Right atrium auricular region (tissue), 2 donors: ENCODE measurements at regions not wholly inside any gene's neighbourhood (a gene's known extent, or its start where the extent isn't known, plus 50 kb on each side); places are given as distances from the start of the nearest gene placed in this dataset.
A peak's percentile ranks its signal among the peaks of the same experiment; 100 is the strongest.

ENCODE experiments used
- DNase-seq: peaks from one replicate; pipeline ENCODE4 v3.0.0-alpha.2; 2019; ENCODE audit warnings: low spot score
- H3K27ac ChIP-seq, 2 donors: fragments of 200-600 bp; sonication (generic); 1 replicate in 1 of 2; 2 replicates in 1 of 2; pipeline ENCODE4 v1.5.1; 2016 to 2019
- H3K27me3 ChIP-seq, 2 donors: fragments of 200-600 bp; sonication (generic); one replicate each; pipeline versions ENCODE4 v1.5.1 to v1.6.0; 2017 to 2019
- H3K36me3 ChIP-seq: fragments of 200-600 bp; sonication (generic); one replicate; pipeline ENCODE4 v1.5.1; 2016
- H3K4me1 ChIP-seq, 2 donors: fragments of 200-600 bp; sonication (generic); one replicate each; pipeline versions ENCODE4 v1.5.1 to v1.6.0; 2017 to 2019
- H3K4me3 ChIP-seq, 2 donors: fragments of 200-600 bp; sonication (generic); 1 replicate in 1 of 2; 2 replicates in 1 of 2; pipeline ENCODE4 v1.5.1; 2017 to 2019; ENCODE audit warnings: mild to moderate bottlenecking in 1 of 2, moderate library complexity in 1 of 2
- H3K9me3 ChIP-seq, 2 donors: fragments of 200-600 bp; sonication (generic); one replicate each; pipeline ENCODE4 v1.5.1; 2019
- CTCF ChIP-seq, 2 donors: fragments of 200-600 bp; sonication (generic); IDR thresholded peaks; one replicate each; pipeline ENCODE4 v1.5.1; 2019; ENCODE audit warnings: antibody characterized with exemption in 2 of 2

GRCh38 chr2:128984855-128985254 is 666.2 kb upstream of the HS6ST1 start:
- H3K4me1 ChIP-seq = no peaks in the 10 kb centered on the region
- no peak overlapping the region for H3K27ac ChIP-seq
- no peak overlapping the region for H3K4me3 ChIP-seq
- no peak for DNase-seq
- no peaks in the 10 kb centered on the region for H3K36me3 ChIP-seq
- H3K9me3 ChIP-seq = no peaks in the 10 kb centered on the region
- H3K27me3 ChIP-seq = no peaks in the 10 kb centered on the region
- TF ChIP-seq CTCF (IDR thresholded peaks at IDR 0.05) = no peak

- no peaks in the 10 kb centered on the region for H3K9me3 ChIP-seq
- TF ChIP-seq CTCF (IDR thresholded peaks at IDR 0.05) = no peak
- no peak overlapping the region for H3K4me3 ChIP-seq
- no peaks in the 10 kb centered on the region for H3K36me3 ChIP-seq
- H3K27ac ChIP-seq = no peak overlapping the region
- H3K4me1 ChIP-seq = no peaks in the 10 kb centered on the region
- DNase-seq = no peak
- no peaks in the 10 kb centered on the region for H3K27me3 ChIP-seq
Measured at GRCh38 chr2:128986026-128986715, 667.5 kb upstream of the HS6ST1 start.

GRCh38 chr2:128986867-128987268 is 668.2 kb upstream of the HS6ST1 start:
- Histone ChIP-seq H3K9me3 (no peaks in the 10 kb centered on the region), H3K36me3 (no peaks in the 10 kb centered on the region), H3K27ac (no peak overlapping the region), H3K4me1 (no peaks in the 10 kb centered on the region), H3K4me3 (no peak overlapping the region), H3K27me3 (no peaks in the 10 kb centered on the region)
- DNase-seq = no peak
- TF ChIP-seq CTCF (IDR thresholded peaks at IDR 0.05) = no peak

DNA sequence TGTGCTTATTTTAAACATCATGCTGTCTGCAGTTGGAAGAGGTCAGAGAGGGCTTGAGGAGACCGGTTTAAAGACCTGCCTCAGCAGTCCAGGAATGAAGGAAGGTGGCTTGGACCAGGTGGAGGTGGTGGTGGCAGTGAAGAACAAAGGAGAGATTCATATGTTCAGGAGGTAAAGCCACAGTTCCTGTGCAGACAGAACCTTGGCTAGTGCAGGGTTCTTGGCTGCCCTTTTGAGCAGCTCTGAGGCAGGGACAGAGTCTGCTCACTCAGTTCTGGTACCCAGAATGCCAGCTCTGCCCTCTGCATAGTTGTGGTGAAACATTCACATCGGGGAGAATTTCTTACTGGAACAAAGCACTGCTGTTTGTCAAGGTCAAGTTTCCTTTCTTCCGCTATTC is 669.7 kb upstream of the HS6ST1 start:
- no peak for DNase-seq
- no peak overlapping the region for H3K27ac ChIP-seq
- no peaks in the 10 kb centered on the region for H3K4me1 ChIP-seq
- no peaks in the 10 kb centered on the region for H3K27me3 ChIP-seq
- no peak for TF ChIP-seq CTCF (IDR thresholded peaks at IDR 0.05)
- no peaks in the 10 kb centered on the region for H3K9me3 ChIP-seq
- no peak overlapping the region for H3K4me3 ChIP-seq
- H3K36me3 ChIP-seq = no peaks in the 10 kb centered on the region

GRCh38 chr2:128988967-128989366 is 670.3 kb upstream of the HS6ST1 start:
- H3K36me3 ChIP-seq = no peaks in the 10 kb centered on the region
- H3K9me3 ChIP-seq = no peaks in the 10 kb centered on the region
- no peak overlapping the region for H3K4me3 ChIP-seq
- H3K27ac ChIP-seq = no peak overlapping the region
- DNase-seq = no peak
- no peaks in the 10 kb centered on the region for H3K4me1 ChIP-seq
- TF ChIP-seq CTCF (IDR thresholded peaks at IDR 0.05) = no peak
- no peaks in the 10 kb centered on the region for H3K27me3 ChIP-seq

DNA sequence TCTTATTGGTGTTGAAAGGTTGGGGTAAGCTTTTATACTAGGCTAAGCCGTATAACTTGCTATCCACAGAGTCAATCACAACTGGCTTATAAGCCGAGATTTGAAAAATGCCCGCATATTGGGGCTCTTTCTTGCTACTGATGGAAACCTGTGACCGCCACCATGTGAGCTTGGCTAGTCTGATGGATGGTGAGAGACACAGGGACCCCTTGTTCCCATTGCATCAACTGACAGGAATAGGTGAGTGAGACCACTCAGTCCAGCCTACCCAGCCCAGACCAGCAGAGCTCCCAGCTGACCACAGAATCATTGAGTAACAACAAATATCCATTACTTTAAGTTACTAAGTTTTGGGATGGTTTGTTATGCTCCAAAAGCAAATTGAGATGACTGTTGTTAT is 676.4 kb upstream of the HS6ST1 start:
- DNase-seq = peak; percentile 32
- no peaks in the 10 kb centered on the region for H3K4me1 ChIP-seq

More for the DNA sequence above, 676.4 kb upstream of the HS6ST1 start:
- no peaks in the 10 kb centered on the region for H3K36me3 ChIP-seq
- no peaks in the 10 kb centered on the region for H3K27me3 ChIP-seq
- no peak overlapping the region for H3K4me3 ChIP-seq
- H3K27ac ChIP-seq = no peak overlapping the region
- no peak for TF ChIP-seq CTCF (IDR thresholded peaks at IDR 0.05)
- H3K9me3 ChIP-seq = no peaks in the 10 kb centered on the region
